GM10248 (cell line): ENCODE measurements at regions not wholly inside any gene's neighbourhood (a gene's known extent, or its start where the extent isn't known, plus 50 kb on each side); places are given as distances from the start of the nearest gene placed in this dataset.

Experiments used
- CTCF ChIA-PET: fragments of 300-600 bp; sonication (Branson Sonifier 250); formaldehyde crosslinking; extraction: SDS; loops from one replicate; lab custom pipeline; 2021; ENCODE audit warnings: antibody characterized with exemption; lab: Yijun Ruan, JAX
- POLR2A ChIA-PET: fragments of 350-650 bp; sonication (Branson Sonifier 250); formaldehyde crosslinking; extraction: SDS; loops from one replicate; lab custom pipeline; 2020; ENCODE audit warnings: antibody characterized with exemption; lab: Yijun Ruan, JAX
- DNase-seq: peaks from one replicate; pipeline ENCODE4 v3.0.0; 2012; ENCODE audit errors: extremely low spot score
- CTCF ChIP-seq: IDR thresholded peaks from 2 replicates; pipeline ENCODE4 v1.5.1; 2012; ENCODE audit warnings: mild to moderate bottlenecking, low read depth; ENCODE audit errors: extremely low read depth, missing control alignments, control extremely low read depth

DNA sequence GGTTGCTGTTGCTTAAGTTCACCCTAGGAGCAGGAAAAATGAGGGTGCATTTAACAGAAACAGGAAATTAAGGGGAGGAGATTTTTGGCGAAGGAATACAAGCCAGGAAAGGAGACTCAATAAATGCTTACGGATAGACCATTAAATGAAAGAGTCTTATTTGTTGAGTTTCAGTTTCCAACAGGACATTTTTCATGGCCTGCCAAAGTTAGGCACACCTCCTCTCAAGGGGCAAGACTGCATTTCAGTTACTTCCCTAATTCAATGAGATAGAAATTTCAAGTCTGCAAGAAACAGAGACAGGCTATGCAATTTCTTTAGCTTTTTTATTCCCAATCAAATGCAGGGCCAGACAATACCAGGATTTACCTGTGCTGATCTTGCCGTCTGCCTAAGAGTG, 394.7 kb upstream of the KLHL29 start:
- ChIA-PET POLR2A (no interaction called here), CTCF (interaction anchor here (1.5 kb wide), 1 partner anchor 48 kb away, joined by 3 read pairs; no protein-coding TSS in a partner anchor)
- TF ChIP-seq CTCF: no peak
- DNase-seq: no peak

GRCh38 chr2:22991844-22992243, 393.1 kb upstream of the KLHL29 start:
- POLR2A ChIA-PET: no interaction called here
- DNase-seq: no peak
- TF ChIP-seq CTCF: no peak
- CTCF ChIA-PET: no interaction called here

- DNase-seq: no peak
- no peak for TF ChIP-seq CTCF
- ChIA-PET POLR2A (no interaction called here), CTCF (no interaction called here)
Measured at GRCh38 chr2:22992441-22992840, 392.5 kb upstream of the KLHL29 start.

DNA sequence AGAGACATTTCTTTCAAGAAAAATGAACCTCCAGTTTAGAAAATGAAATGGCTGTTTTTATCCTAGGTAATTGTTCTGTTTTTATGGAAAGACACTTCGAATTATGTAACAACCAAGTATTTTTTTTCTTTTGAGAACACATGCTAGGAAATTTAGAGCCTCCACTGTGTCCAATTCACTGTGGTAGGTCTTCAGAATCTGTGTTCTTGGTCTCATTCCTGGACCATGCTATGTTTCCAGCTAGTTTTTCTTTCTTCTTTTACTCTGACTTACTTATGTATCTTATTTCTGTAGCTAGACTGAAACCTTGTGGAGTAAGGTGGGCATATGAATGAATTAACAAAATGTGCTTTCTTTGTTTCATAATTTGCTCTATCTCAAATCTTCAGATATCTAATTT, 391.7 kb upstream of the KLHL29 start:
- no peak for TF ChIP-seq CTCF
- ChIA-PET CTCF (interaction anchor here (0.9 kb wide), 1 partner anchor 196 kb away, joined by 3 read pairs; no protein-coding TSS in a partner anchor), POLR2A (no interaction called here)
- no peak for DNase-seq

DNA sequence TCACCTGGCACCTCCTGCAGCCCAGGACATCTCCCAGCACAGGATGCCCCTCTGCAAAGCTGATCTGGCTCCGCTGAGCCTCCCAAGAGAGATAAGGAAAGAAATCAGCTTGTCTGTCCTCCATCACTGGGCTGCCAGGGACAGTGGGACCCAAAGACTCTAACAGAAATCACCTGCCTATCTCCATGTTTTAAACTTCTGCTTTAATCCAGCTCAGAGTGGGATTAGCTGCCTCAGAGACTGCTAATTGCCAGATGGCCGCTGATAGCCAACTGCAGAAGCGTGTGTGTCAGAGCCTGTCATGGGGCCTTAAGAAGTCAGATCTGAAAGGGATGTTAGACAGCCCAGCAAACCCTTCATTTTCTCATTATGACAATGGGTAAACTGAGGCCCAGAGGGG, 389.4 kb upstream of the KLHL29 start:
- no peak for TF ChIP-seq CTCF
- CTCF ChIA-PET: no interaction called here
- POLR2A ChIA-PET: no interaction called here
- no peak for DNase-seq

GRCh38 chr2:22996911-22997310, 388.1 kb upstream of the KLHL29 start:
- DNase-seq: no peak
- CTCF ChIA-PET: no interaction called here
- POLR2A ChIA-PET: no interaction called here
- no peak for TF ChIP-seq CTCF

GRCh38 chr2:22998359-22998758, 386.6 kb upstream of the KLHL29 start:
- DNase-seq: no peak
- POLR2A ChIA-PET: no interaction called here
- CTCF ChIA-PET: interaction anchor here (1.9 kb wide), 1 partner anchor 11 kb away, joined by 7 read pairs; no protein-coding TSS in a partner anchor
- no peak for TF ChIP-seq CTCF
